H9 (cell line): ENCODE measurements at regions not wholly inside any gene's neighbourhood (a gene's known extent, or its start where the extent isn't known, plus 50 kb on each side); places are given as distances from the start of the nearest gene placed in this dataset.

Experiments used
- DNase-seq: peaks from one replicate; pipeline ENCODE4 v3.0.0-alpha.2; 2017
- H2AFZ ChIP-seq: one replicate; pipeline ENCODE4 v1.6.1; 2013; ENCODE audit warnings: mild to moderate bottlenecking, low read length, control low read depth, moderate library complexity
- H2AK5ac ChIP-seq: 2 replicates; pipeline ENCODE4 v1.6.1; 2013; ENCODE audit warnings: low read length, control low read depth, mixed read lengths; ENCODE audit not compliant: insufficient read length
- H2BK120ac ChIP-seq: one replicate; pipeline ENCODE4 v1.6.1; 2013; ENCODE audit warnings: low read depth, mild to moderate bottlenecking, low read length, control low read depth, inconsistent platforms; ENCODE audit not compliant: poor library complexity, severe bottlenecking
- H2BK12ac ChIP-seq: 2 replicates; pipeline ENCODE4 v1.6.1; 2013; ENCODE audit warnings: low read length, control low read depth, mixed read lengths, low read depth; ENCODE audit not compliant: insufficient read length
- H2BK15ac ChIP-seq: 2 replicates; pipeline ENCODE4 v1.6.1; 2013; ENCODE audit warnings: low read depth, low read length, control low read depth
- H2BK20ac ChIP-seq: one replicate; pipeline ENCODE4 v1.6.1; 2013; ENCODE audit warnings: low read depth, mild to moderate bottlenecking, low read length, control low read depth, inconsistent platforms; ENCODE audit not compliant: poor library complexity, severe bottlenecking
- H2BK5ac ChIP-seq: 2 replicates; pipeline ENCODE4 v1.6.1; 2013; ENCODE audit warnings: low read length, control low read depth, mixed read lengths; ENCODE audit not compliant: insufficient read length
- H3K14ac ChIP-seq: 2 replicates; pipeline ENCODE4 v1.6.1; 2013; ENCODE audit warnings: low read length, control low read depth; ENCODE audit not compliant: insufficient read depth
- H3K18ac ChIP-seq: 2 replicates; pipeline ENCODE4 v1.6.1; 2013; ENCODE audit warnings: low read depth, mild to moderate bottlenecking, mixed read lengths, low read length, control low read depth; ENCODE audit not compliant: insufficient read length
- H3K23ac ChIP-seq: 2 replicates; pipeline ENCODE4 v1.6.1; 2013; ENCODE audit warnings: low read length, control low read depth, mixed read lengths, low read depth; ENCODE audit not compliant: insufficient read length
- H3K23me2 ChIP-seq: 2 replicates; pipeline ENCODE4 v1.6.1; 2013; ENCODE audit warnings: low read depth, mild to moderate bottlenecking, mixed read lengths, low read length, control low read depth; ENCODE audit not compliant: insufficient read length, poor library complexity, severe bottlenecking
- H3K27ac ChIP-seq: 2 replicates; pipeline ENCODE4 v1.5.1; 2013; ENCODE audit warnings: low read length, control low read depth, mixed read lengths, low read depth; ENCODE audit not compliant: insufficient read length
- H3K27me3 ChIP-seq: 2 replicates; pipeline ENCODE4 v1.6.1; 2013; ENCODE audit warnings: low read length, control low read depth, inconsistent platforms; ENCODE audit not compliant: insufficient read depth
- H3K4ac ChIP-seq: 2 replicates; pipeline ENCODE4 v1.6.1; 2013; ENCODE audit warnings: low read depth, mild to moderate bottlenecking, control low read depth, inconsistent platforms, low read length, moderate library complexity
- H3K4me1 ChIP-seq: 2 replicates; pipeline ENCODE4 v1.6.1; 2013; ENCODE audit warnings: low read length, control low read depth, inconsistent platforms; ENCODE audit not compliant: insufficient read depth
- H3K4me2 ChIP-seq: 2 replicates; pipeline ENCODE4 v1.6.1; 2013; ENCODE audit warnings: low read length, control low read depth, mixed read lengths; ENCODE audit not compliant: insufficient read length, insufficient read depth
- H3K56ac ChIP-seq: 2 replicates; pipeline ENCODE4 v1.6.1; 2013; ENCODE audit warnings: low read depth, mild to moderate bottlenecking, mixed read lengths, low read length, control low read depth; ENCODE audit not compliant: insufficient read length
- H3K79me1 ChIP-seq: 2 replicates; pipeline ENCODE4 v1.6.1; 2013; ENCODE audit warnings: low read depth, mild to moderate bottlenecking, moderate library complexity, low read length, control low read depth, inconsistent platforms; ENCODE audit not compliant: insufficient read depth, poor library complexity, severe bottlenecking
- H3K79me2 ChIP-seq: 2 replicates; pipeline ENCODE4 v1.6.1; 2013; ENCODE audit warnings: low read length, control low read depth, inconsistent platforms; ENCODE audit not compliant: insufficient read depth
- H3K9ac ChIP-seq: 2 replicates; pipeline ENCODE4 v1.6.1; 2013; ENCODE audit warnings: low read length, control low read depth, mixed read lengths; ENCODE audit not compliant: insufficient read length; ENCODE audit errors: extremely low read depth
- H3K9me3 ChIP-seq: one replicate; pipeline ENCODE4 v1.6.1; 2013; ENCODE audit warnings: low read depth, low read length, inconsistent platforms; ENCODE audit not compliant: control insufficient read depth
- H3T11ph ChIP-seq: one replicate; pipeline ENCODE4 v1.6.1; 2013; ENCODE audit warnings: mild to moderate bottlenecking, low read length, control low read depth, inconsistent platforms
- H4K20me1 ChIP-seq: one replicate; pipeline ENCODE4 v1.6.1; 2013; ENCODE audit not compliant: control insufficient read depth, insufficient read length, insufficient read depth
- H4K5ac ChIP-seq: 2 replicates; pipeline ENCODE4 v1.6.1; 2013; ENCODE audit warnings: low read depth, mild to moderate bottlenecking, mixed read lengths, low read length, control low read depth; ENCODE audit not compliant: insufficient read length
- H4K8ac ChIP-seq: replicated peaks from 2 replicates; pipeline ENCODE4 v1.6.1; 2013; ENCODE audit warnings: low read length, control low read depth, mixed read lengths, low read depth; ENCODE audit not compliant: insufficient read length
- H4K91ac ChIP-seq: 2 replicates; pipeline ENCODE4 v1.6.1; 2013; ENCODE audit warnings: low read depth, mild to moderate bottlenecking, moderate library complexity, mixed read lengths, low read length, control low read depth; ENCODE audit not compliant: insufficient read length
- H3K27ac Mint-ChIP-seq, 3 experiments: 2 replicates in 2 of 3; 3 replicates in 1 of 3; pipeline ENCODE4 v1.8.0; 2020 to 2021; ENCODE audit warnings: mixed read lengths in 3 of 3, mild to moderate bottlenecking in 1 of 3, moderate library complexity in 1 of 3
- H3K27me3 Mint-ChIP-seq: 2 replicates; pipeline ENCODE4 v1.8.0; 2021; ENCODE audit warnings: low read depth, mild to moderate bottlenecking, moderate library complexity, mixed read lengths
- H3K36me3 Mint-ChIP-seq, 3 experiments: 2 replicates in 2 of 3; 3 replicates in 1 of 3; pipeline ENCODE4 v1.8.0; 2020 to 2021; ENCODE audit warnings: low read depth in 3 of 3, mixed read lengths in 3 of 3; ENCODE audit not compliant: insufficient read depth in 1 of 3
- H3K4me1 Mint-ChIP-seq, 2 experiments: 2 replicates each; pipeline ENCODE4 v1.8.0; 2020; ENCODE audit warnings: mixed read lengths in 2 of 2
- H3K4me3 Mint-ChIP-seq, 2 experiments: 2 replicates in 1 of 2; 3 replicates in 1 of 2; pipeline ENCODE4 v1.8.0; 2020 to 2021; ENCODE audit warnings: mild to moderate bottlenecking in 2 of 2, mixed read lengths in 2 of 2, moderate library complexity in 1 of 2
- H3K9me3 Mint-ChIP-seq, 2 experiments: 2 replicates in 1 of 2; 3 replicates in 1 of 2; pipeline ENCODE4 v1.8.0; 2020; ENCODE audit warnings: mild to moderate bottlenecking in 2 of 2, mixed read lengths in 2 of 2, moderate library complexity in 1 of 2
- WGBS: extraction: QIAGEN DNeasy Blood & Tissue Kit; methylation state at CpG from one replicate; pipeline ENCODE4 v1.1.7; 2013; ENCODE audit warnings: missing lambda C conversion rate, low lambda C conversion rate, mixed read lengths; ENCODE audit not compliant: insufficient read length; ENCODE audit errors: extremely low coverage; 5-methylcytosine and 5-hydroxymethylcytosine counted together
- TF ChIP-seq, protein P1 (sequence below): fragments of 200-600 bp; sonication (generic); conservative IDR thresholded peaks from 3 replicates; pipeline ENCODE4 v1.8.0; 2021; ENCODE audit warnings: antibody characterized with exemption, mild to moderate bottlenecking

DNA sequence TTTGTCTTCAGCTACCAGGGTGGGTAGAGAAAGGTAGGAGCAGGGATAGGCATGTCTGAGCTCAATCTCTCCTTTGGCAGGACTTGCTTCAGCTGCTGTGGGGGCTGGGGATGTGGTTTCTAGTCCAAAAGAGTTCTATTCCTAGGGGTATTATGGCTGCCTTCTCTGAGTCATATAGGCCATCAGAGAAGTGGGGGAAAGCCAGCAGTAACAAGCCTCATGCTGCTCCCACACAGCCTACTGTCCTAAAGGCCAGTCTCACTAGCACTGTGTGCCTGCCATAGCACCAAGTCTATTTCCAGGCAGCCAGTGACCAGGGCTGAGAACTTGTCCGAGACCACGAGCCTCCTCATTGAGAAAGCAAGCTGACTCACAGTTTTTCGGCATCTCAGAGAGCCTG is 270.6 kb downstream of the DCAF12L2 start:
- no peak overlapping the region; a peak in 1 of 7 replicates for H3K27ac Mint-ChIP-seq
- TF ChIP-seq, protein P1, sequence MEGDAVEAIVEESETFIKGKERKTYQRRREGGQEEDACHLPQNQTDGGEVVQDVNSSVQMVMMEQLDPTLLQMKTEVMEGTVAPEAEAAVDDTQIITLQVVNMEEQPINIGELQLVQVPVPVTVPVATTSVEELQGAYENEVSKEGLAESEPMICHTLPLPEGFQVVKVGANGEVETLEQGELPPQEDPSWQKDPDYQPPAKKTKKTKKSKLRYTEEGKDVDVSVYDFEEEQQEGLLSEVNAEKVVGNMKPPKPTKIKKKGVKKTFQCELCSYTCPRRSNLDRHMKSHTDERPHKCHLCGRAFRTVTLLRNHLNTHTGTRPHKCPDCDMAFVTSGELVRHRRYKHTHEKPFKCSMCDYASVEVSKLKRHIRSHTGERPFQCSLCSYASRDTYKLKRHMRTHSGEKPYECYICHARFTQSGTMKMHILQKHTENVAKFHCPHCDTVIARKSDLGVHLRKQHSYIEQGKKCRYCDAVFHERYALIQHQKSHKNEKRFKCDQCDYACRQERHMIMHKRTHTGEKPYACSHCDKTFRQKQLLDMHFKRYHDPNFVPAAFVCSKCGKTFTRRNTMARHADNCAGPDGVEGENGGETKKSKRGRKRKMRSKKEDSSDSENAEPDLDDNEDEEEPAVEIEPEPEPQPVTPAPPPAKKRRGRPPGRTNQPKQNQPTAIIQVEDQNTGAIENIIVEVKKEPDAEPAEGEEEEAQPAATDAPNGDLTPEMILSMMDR, result no peak
- peaks cover 0 to 4% (median 4%) of the 10 kb centered on the region in 3 experiments; a peak in 3 of 7 replicates for H3K36me3 Mint-ChIP-seq

More for the DNA sequence above, 270.6 kb downstream of the DCAF12L2 start:
- no peak overlapping the region for H2BK5ac ChIP-seq
- H3K18ac ChIP-seq, result no peak overlapping the region
- H3K9me3 ChIP-seq, result peaks cover 7% of the 10 kb centered on the region
- H4K5ac ChIP-seq, result no peak overlapping the region
- no peak overlapping the region for H2BK12ac ChIP-seq
- H2AK5ac ChIP-seq, result no peak overlapping the region
- WGBS, result no CpG with 5 or more reads among the region's 3 CpGs
- DNase-seq, result no peak
- H3K4me2 ChIP-seq, result no peak overlapping the region
- H3K23ac ChIP-seq, result no peak overlapping the region
- no peak overlapping the region for H3K4me3 Mint-ChIP-seq
- H3K56ac ChIP-seq, result no peak overlapping the region
- H3K27me3 Mint-ChIP-seq, result no peaks in the 10 kb centered on the region
- no peak overlapping the region for H3K9ac ChIP-seq
- H3K27me3 ChIP-seq, result no peaks in the 10 kb centered on the region
- H3K4me1 ChIP-seq, result no peaks in the 10 kb centered on the region; the same call in 1 of the 2 replicates
- H2BK20ac ChIP-seq, result no peak overlapping the region
- H2BK120ac ChIP-seq, result no peak overlapping the region
- no peaks in the 10 kb centered on the region for H3K23me2 ChIP-seq
- peaks cover 42 to 67% of the 10 kb centered on the region in 2 experiments for H3K9me3 Mint-ChIP-seq
- H3K79me2 ChIP-seq, result no peaks in the 10 kb centered on the region
- no peak overlapping the region for H2AFZ ChIP-seq
- H3T11ph ChIP-seq, result no peak overlapping the region
- no peaks in the 10 kb centered on the region for H3K79me1 ChIP-seq
- no peak overlapping the region for H4K8ac ChIP-seq
- H3K4me1 Mint-ChIP-seq, result peaks cover 6 to 9% of the 10 kb centered on the region in 2 experiments; a peak in 3 of 4 replicates
- H3K14ac ChIP-seq, result no peak overlapping the region
- no peak overlapping the region for H3K27ac ChIP-seq
- no peak overlapping the region for H3K4ac ChIP-seq
- no peak overlapping the region for H4K91ac ChIP-seq
- H2BK15ac ChIP-seq, result no peak overlapping the region
- H4K20me1 ChIP-seq, result no peaks in the 10 kb centered on the region
